Heart left ventricle (tissue), 16 donors: ENCODE measurements at regions not wholly inside any gene's neighbourhood (a gene's known extent, or its start where the extent isn't known, plus 50 kb on each side); places are given as distances from the start of the nearest gene placed in this dataset.
"Not testable (repeated sequence)": the region's sequence is repeated elsewhere in the genome, so short reads cannot be mapped to it uniquely, and the experiment has no call there.

Source experiments
- ATAC-seq, 4 donors: fragments of 200-7000 bp; cut with Tn5 transposase; one replicate each; pipeline ENCODE4 v1.9.1; 2020 to 2022; ENCODE audit warnings: moderate library complexity in 4 of 4, mild to moderate bottlenecking in 3 of 4, moderate number of reproducible peaks in 1 of 4
- DNase-seq, 5 donors: peaks; one replicate each; pipeline ENCODE4 v3.0.0-alpha.2; 2020
- H3K27ac ChIP-seq, 12 donors: fragments of 200-600 bp; sonication (generic) in 4 of 12; one replicate each; pipeline versions ENCODE4 v1.5.0 to v1.8.0; 2016 to 2022; ENCODE audit warnings: mild to moderate bottlenecking in 2 of 12
- H3K27me3 ChIP-seq, 9 donors: fragments of 200-600 bp; sonication (generic) in 2 of 9; one replicate each; pipeline versions ENCODE4 v1.5.1 to v1.8.0; 2016 to 2022; ENCODE audit warnings: mild to moderate bottlenecking in 3 of 9
- H3K36me3 ChIP-seq, 9 donors: fragments of 200-600 bp; sonication (generic) in 2 of 9; one replicate each; pipeline versions ENCODE4 v1.5.0 to v1.8.0; 2018 to 2022; ENCODE audit warnings: mild to moderate bottlenecking in 2 of 9
- H3K4me1 ChIP-seq, 12 donors: fragments of 200-600 bp; sonication (generic) in 4 of 12; one replicate each; pipeline versions ENCODE4 v1.5.0 to v1.8.0; 2016 to 2022; ENCODE audit warnings: mild to moderate bottlenecking in 3 of 12
- H3K4me3 ChIP-seq, 12 donors: fragments of 200-600 bp; sonication (generic) in 4 of 12; one replicate each; pipeline versions ENCODE4 v1.5.0 to v1.8.0; 2017 to 2022; ENCODE audit warnings: mild to moderate bottlenecking in 9 of 12, moderate library complexity in 4 of 12
- H3K9me3 ChIP-seq, 12 donors: fragments of 200-600 bp; sonication (generic) in 4 of 12; one replicate each; pipeline versions ENCODE4 v1.5.0 to v1.8.0; 2016 to 2022; ENCODE audit warnings: mild to moderate bottlenecking in 1 of 12
- CTCF ChIP-seq, 12 donors: fragments of 200-600 bp; sonication (generic) in 4 of 12; IDR thresholded peaks; one replicate each; pipeline versions ENCODE4 v1.5.0 to v1.8.0; 2018 to 2022; ENCODE audit warnings: antibody characterized with exemption in 12 of 12, mild to moderate bottlenecking in 5 of 12
- POLR2A ChIP-seq, 2 donors: fragments of 450-650 bp; IDR thresholded peaks; one replicate each; pipeline ENCODE4 v1.6.1; 2017; ENCODE audit warnings: antibody characterized with exemption in 2 of 2, mild to moderate bottlenecking in 2 of 2, moderate library complexity in 2 of 2
- WGBS, 4 donors: extraction: QIAGEN DNeasy Blood & Tissue Kit in 2 of 4; methylation state at CpG; one replicate each; pipeline versions ENCODE4 v1.1.5 to v1.1.7; 2013 to 2018; 5-methylcytosine and 5-hydroxymethylcytosine counted together
- intact Hi-C, 10 donors: fragments of 100-400 bp; cut with DNase I; formaldehyde crosslinking; loops; one replicate each; pipeline versions ENCODE4 v1.11.1 to v1.14.2; 2022
- donor health status: ischemic (EF 13 %, LVEDD 7.1; RV severe dilation, severe dysfunction).
- donor health status: healthy with polysubstance abuse.
- donor health status: DM: no; HTN: yes; CAD: no.
- donor health status: DM: no; HTN: no; CAD: no.
- donor health status: ischemic (EF 25% LVEDD 6.9; RV normal size, moderate dysfunction).
- donor health status: ischemic (EF 25% LVEDD 5.7; RV mildly dilated, moderate dysfunction).
- donor health status: healthy.
- donor health status: DM: yes; HTN: yes; CAD: no.
- donor health status: ischemic (EF 35%, LVEDD 5.7; RV mildly dilated, moderate dysfunction).
- donor health status: nonischemic (EF 11% LVEDD 7.7; RV severe dilation, severe dysfunction).
- donor health status: DM: yes; HTN: yes; CAD: no.
- donor health status: PGD.
- donor health status: ischemic (EF 29% LVEDD 5.4; RV normal size, mild dysfunction).
- donor health status: nonischemic (EF 23%, LVEDD 6.1; RV moderate dilation, normal function).

DNA sequence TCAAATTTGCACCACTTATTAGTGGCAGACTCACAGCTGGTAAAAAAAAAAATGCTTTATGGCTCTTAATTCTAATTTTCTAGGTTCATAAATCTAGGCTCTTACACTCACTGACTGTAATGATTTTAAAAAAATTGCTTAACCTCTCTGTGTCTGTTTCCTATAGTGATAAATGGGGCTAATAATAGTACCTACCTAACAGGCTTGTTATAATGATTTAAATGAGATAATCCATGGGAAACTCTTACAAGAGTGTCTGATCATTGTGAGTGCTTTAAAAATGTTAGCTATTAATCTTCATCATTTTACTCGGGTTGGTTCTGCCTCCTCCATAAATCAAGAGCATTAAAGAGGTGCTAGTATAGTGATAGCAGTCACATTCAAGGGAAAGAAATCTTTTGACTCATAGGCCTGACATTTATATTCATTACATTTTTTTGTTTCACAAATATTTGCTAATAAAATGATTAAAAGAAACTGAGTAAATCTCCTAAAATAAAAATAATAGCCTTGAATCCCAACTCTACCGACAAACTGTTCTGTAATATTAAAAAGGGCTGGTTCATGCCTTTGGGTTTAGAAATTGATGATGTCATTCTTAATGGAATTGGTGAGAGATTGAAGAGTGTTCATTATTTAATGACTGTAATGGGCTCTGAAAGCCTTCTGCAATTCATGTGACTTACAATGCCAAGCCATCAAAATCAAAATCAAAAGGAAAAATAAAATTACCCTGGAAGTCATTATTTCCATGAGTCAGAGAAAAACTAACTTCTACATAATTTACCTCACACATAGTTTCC, 93.9 kb upstream of the PALMD start:
- H3K27me3 ChIP-seq: no peaks in the 10 kb centered on the region
- peaks cover 0 to 17% (median 9%) of the 10 kb centered on the region in 12 donors for H3K4me1 ChIP-seq
- WGBS, 4 donors: 86 to 89% (median 86%) methylated on average over 2 of the region's 2 CpGs
- H3K4me3 ChIP-seq: no peak overlapping the region
- H3K27ac ChIP-seq: no peak overlapping the region
- TF ChIP-seq CTCF (IDR thresholded peaks at IDR 0.05) (no peak), POLR2A (IDR thresholded peaks at IDR 0.05) (no peak)
- DNase-seq (no peak), ATAC-seq (no peak)
- H3K36me3 ChIP-seq: no peaks in the 10 kb centered on the region
- H3K9me3 ChIP-seq: no peaks in the 10 kb centered on the region
- intact Hi-C loops: loop anchor here in 1 of 10 donors (5.0 kb wide), 1 partner anchor 80 kb away; no protein-coding TSS in a partner anchor

DNA sequence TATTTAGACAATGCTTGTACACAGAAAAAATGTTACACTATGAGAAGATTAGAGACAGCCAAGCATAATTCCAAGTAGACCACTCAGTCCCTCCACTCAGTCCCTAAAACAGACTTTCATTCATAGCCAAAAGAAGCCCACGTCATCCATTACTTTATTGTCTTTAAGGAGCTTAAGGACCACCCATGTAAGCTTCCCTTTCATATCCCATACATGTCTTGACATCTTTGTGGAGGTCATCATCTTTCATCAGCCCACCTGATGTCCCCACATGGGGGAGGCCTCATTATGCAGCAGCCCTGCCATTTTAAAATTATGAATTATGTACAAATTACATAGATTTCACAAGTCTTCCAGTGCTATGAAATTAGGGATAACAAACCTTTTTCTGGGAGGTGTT, 92.6 kb upstream of the PALMD start:
- Histone ChIP-seq H3K27ac (no peak overlapping the region), H3K36me3 (no peaks in the 10 kb centered on the region), H3K9me3 (no peaks in the 10 kb centered on the region), H3K27me3 (no peaks in the 10 kb centered on the region), H3K4me1 (peaks cover 0 to 17% (median 9%) of the 10 kb centered on the region in 12 donors), H3K4me3 (no peak overlapping the region)
- ATAC-seq (no peak), DNase-seq (no peak)
- no peak for TF ChIP-seq CTCF (IDR thresholded peaks at IDR 0.05)
- TF ChIP-seq POLR2A (IDR thresholded peaks at IDR 0.05): no peak
- intact Hi-C loops: loop anchor here in 1 of 10 donors (5.0 kb wide), 1 partner anchor 79 kb away; no protein-coding TSS in a partner anchor
- 88 to 100% (median 92%) methylated on average over 1 of the region's 1 CpG for WGBS, 4 donors

- H3K9me3 ChIP-seq, ATAC-seq, H3K27me3 ChIP-seq, H3K36me3 ChIP-seq, DNase-seq, H3K4me3 ChIP-seq, H3K27ac ChIP-seq: not testable (repeated sequence)
- H3K4me1 ChIP-seq: peaks cover 0 to 11% (median 7%) of the 10 kb centered on the region in 12 donors
- intact Hi-C loops: loop anchor here in 1 of 10 donors (5.0 kb wide), 1 partner anchor 78 kb away; no protein-coding TSS in a partner anchor
- 55 to 86% (median 75%) methylated on average over 3 of the region's 3 CpGs for WGBS, 4 donors
Observed at GRCh38 chr1:99553819-99554218, 92.1 kb upstream of the PALMD start.

DNA sequence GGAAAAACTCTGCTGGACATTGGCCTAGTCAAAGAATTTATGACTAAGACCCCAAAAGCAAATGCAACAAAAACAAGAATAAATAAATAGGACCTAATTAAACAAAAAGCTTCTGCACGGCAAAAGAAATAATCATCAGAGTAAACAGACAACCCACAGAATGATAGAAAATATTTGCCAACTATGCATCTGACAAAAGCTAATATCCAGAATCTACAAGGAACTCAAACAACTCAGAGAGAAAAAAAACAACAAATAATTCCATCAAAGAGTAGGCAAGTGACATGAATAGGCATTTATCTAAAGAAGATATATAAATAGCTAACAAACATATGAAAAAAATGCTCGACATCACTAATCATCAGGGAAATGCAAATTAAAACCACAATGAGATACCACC, 91.2 kb upstream of the PALMD start:
- Histone ChIP-seq H3K27me3 (no peaks in the 10 kb centered on the region), H3K4me1 (peaks cover 0 to 2% (median 0%) of the 10 kb centered on the region in 12 donors), H3K27ac (no peak overlapping the region), H3K4me3 (no peak overlapping the region), H3K9me3 (no peaks in the 10 kb centered on the region), H3K36me3 (no peaks in the 10 kb centered on the region)
- no peak for ATAC-seq
- WGBS, 4 donors: 84 to 90% (median 86%) methylated on average over 2 of the region's 2 CpGs
- no peak for DNase-seq
- intact Hi-C loops: loop anchor here in 1 of 10 donors (5.0 kb wide), 1 partner anchor 78 kb away; no protein-coding TSS in a partner anchor
- no peak for TF ChIP-seq POLR2A (IDR thresholded peaks at IDR 0.05)
- TF ChIP-seq CTCF (IDR thresholded peaks at IDR 0.05): no peak
